Rectal smooth muscle tissue (tissue), 1 donor: ENCODE measurements at regions not wholly inside any gene's neighbourhood (a gene's known extent, or its start where the extent isn't known, plus 50 kb on each side); places are given as distances from the start of the nearest gene placed in this dataset.

Experiments used
- H3K27ac ChIP-seq: one replicate; pipeline ENCODE4 v1.7.0; 2013; ENCODE audit warnings: low read depth, low read length, inconsistent platforms
- H3K27me3 ChIP-seq: one replicate; pipeline ENCODE4 v1.7.0; 2013; ENCODE audit warnings: low read length; ENCODE audit not compliant: control insufficient read depth, insufficient read depth
- H3K36me3 ChIP-seq: one replicate; pipeline ENCODE4 v1.7.0; 2013; ENCODE audit warnings: low read length; ENCODE audit not compliant: control insufficient read depth, insufficient read depth
- H3K4me1 ChIP-seq: one replicate; pipeline ENCODE4 v1.7.0; 2013; ENCODE audit warnings: low read length; ENCODE audit not compliant: control insufficient read depth, insufficient read depth
- H3K4me3 ChIP-seq: one replicate; pipeline ENCODE4 v1.7.0; 2013; ENCODE audit warnings: low read length
- H3K9ac ChIP-seq: one replicate; pipeline ENCODE4 v1.7.0; 2013; ENCODE audit warnings: low read length

- Histone ChIP-seq H3K4me1 (no peaks in the 10 kb centered on the region), H3K4me3 (no peak overlapping the region), H3K27ac (no peak overlapping the region), H3K27me3 (no peaks in the 10 kb centered on the region), H3K9ac (no peak overlapping the region), H3K36me3 (no peaks in the 10 kb centered on the region)
Observed at GRCh38 chr10:109127363-109127762, 795.9 kb downstream of the XPNPEP1 start.

- H3K4me1 ChIP-seq, result no peaks in the 10 kb centered on the region
- no peaks in the 10 kb centered on the region for H3K36me3 ChIP-seq
- no peak overlapping the region for H3K27ac ChIP-seq
- no peaks in the 10 kb centered on the region for H3K27me3 ChIP-seq
- no peak overlapping the region for H3K4me3 ChIP-seq
- no peak overlapping the region for H3K9ac ChIP-seq
Observed at GRCh38 chr10:109126541-109126940, 796.8 kb downstream of the XPNPEP1 start.

- H3K36me3 ChIP-seq, result no peaks in the 10 kb centered on the region
Observed at GRCh38 chr10:109126016-109126415, 797.3 kb downstream of the XPNPEP1 start.

GRCh38 chr10:109115179-109115578, 808.1 kb downstream of the XPNPEP1 start:
- peaks cover 3% of the 10 kb centered on the region for H3K4me1 ChIP-seq
- H3K9ac ChIP-seq, result no peak overlapping the region
- no peaks in the 10 kb centered on the region for H3K36me3 ChIP-seq
- no peaks in the 10 kb centered on the region for H3K27me3 ChIP-seq
- H3K27ac ChIP-seq, result no peak overlapping the region
- no peak overlapping the region for H3K4me3 ChIP-seq

More at GRCh38 chr10:109126016-109126415, 797.3 kb downstream of the XPNPEP1 start:
- Histone ChIP-seq H3K9ac (no peak overlapping the region), H3K4me1 (no peaks in the 10 kb centered on the region), H3K27ac (no peak overlapping the region), H3K4me3 (no peak overlapping the region), H3K27me3 (no peaks in the 10 kb centered on the region)

- Histone ChIP-seq H3K4me1 (peaks cover 3% of the 10 kb centered on the region), H3K9ac (no peak overlapping the region), H3K36me3 (no peaks in the 10 kb centered on the region), H3K27me3 (no peaks in the 10 kb centered on the region), H3K4me3 (no peak overlapping the region), H3K27ac (no peak overlapping the region)
Observed at GRCh38 chr10:109114579-109114978, 808.7 kb downstream of the XPNPEP1 start.

- Histone ChIP-seq H3K27me3 (no peaks in the 10 kb centered on the region), H3K4me3 (no peak overlapping the region), H3K27ac (no peak overlapping the region), H3K36me3 (no peaks in the 10 kb centered on the region), H3K4me1 (no peaks in the 10 kb centered on the region), H3K9ac (no peak overlapping the region)
Observed at GRCh38 chr10:109106604-109107003, 816.7 kb downstream of the XPNPEP1 start.

- no peaks in the 10 kb centered on the region for H3K4me1 ChIP-seq
- H3K36me3 ChIP-seq, result no peaks in the 10 kb centered on the region
- H3K4me3 ChIP-seq, result no peak overlapping the region
- no peak overlapping the region for H3K9ac ChIP-seq
- H3K27ac ChIP-seq, result no peak overlapping the region
- no peaks in the 10 kb centered on the region for H3K27me3 ChIP-seq
Observed at GRCh38 chr10:109105725-109106124, 817.6 kb downstream of the XPNPEP1 start.

GRCh38 chr10:109104806-109105205, 818.5 kb downstream of the XPNPEP1 start:
- H3K4me3 ChIP-seq, result no peak overlapping the region
- H3K36me3 ChIP-seq, result no peaks in the 10 kb centered on the region
- no peaks in the 10 kb centered on the region for H3K27me3 ChIP-seq
- no peak overlapping the region for H3K27ac ChIP-seq
- no peak overlapping the region for H3K9ac ChIP-seq
- H3K4me1 ChIP-seq, result no peaks in the 10 kb centered on the region

GRCh38 chr10:109103278-109103677, 820.0 kb downstream of the XPNPEP1 start:
- Histone ChIP-seq H3K9ac (no peak overlapping the region), H3K4me1 (no peaks in the 10 kb centered on the region), H3K36me3 (no peaks in the 10 kb centered on the region), H3K27ac (no peak overlapping the region), H3K4me3 (no peak overlapping the region), H3K27me3 (no peaks in the 10 kb centered on the region)

GRCh38 chr10:109089779-109090178, 833.5 kb downstream of the XPNPEP1 start:
- Histone ChIP-seq H3K4me3 (no peak overlapping the region), H3K9ac (no peak overlapping the region), H3K27ac (no peak overlapping the region), H3K36me3 (no peaks in the 10 kb centered on the region), H3K4me1 (no peaks in the 10 kb centered on the region), H3K27me3 (no peaks in the 10 kb centered on the region)

- Histone ChIP-seq H3K27ac (no peak overlapping the region), H3K9ac (no peak overlapping the region), H3K4me3 (no peak overlapping the region)
Observed at GRCh38 chr10:109071539-109071938, 851.8 kb downstream of the XPNPEP1 start.

GRCh38 chr10:109070492-109070891, 852.8 kb downstream of the XPNPEP1 start:
- no peaks in the 10 kb centered on the region for H3K36me3 ChIP-seq
- H3K9ac ChIP-seq, result no peak overlapping the region
- no peaks in the 10 kb centered on the region for H3K4me1 ChIP-seq

More at GRCh38 chr10:109071539-109071938, 851.8 kb downstream of the XPNPEP1 start:
- H3K27me3 ChIP-seq, result no peaks in the 10 kb centered on the region
- H3K36me3 ChIP-seq, result no peaks in the 10 kb centered on the region
- no peaks in the 10 kb centered on the region for H3K4me1 ChIP-seq

GRCh38 chr10:109067031-109067430, 856.3 kb downstream of the XPNPEP1 start:
- H3K4me1 ChIP-seq, result no peaks in the 10 kb centered on the region
- no peak overlapping the region for H3K9ac ChIP-seq
- H3K27me3 ChIP-seq, result no peaks in the 10 kb centered on the region
- no peak overlapping the region for H3K27ac ChIP-seq
- H3K36me3 ChIP-seq, result no peaks in the 10 kb centered on the region
- H3K4me3 ChIP-seq, result no peak overlapping the region

More at GRCh38 chr10:109070492-109070891, 852.8 kb downstream of the XPNPEP1 start:
- H3K27me3 ChIP-seq, result no peaks in the 10 kb centered on the region
- H3K27ac ChIP-seq, result no peak overlapping the region
- H3K4me3 ChIP-seq, result no peak overlapping the region
